Astrocyte of the spinal cord (primary cell): ENCODE measurements at regions not wholly inside any gene's neighbourhood (a gene's known extent, or its start where the extent isn't known, plus 50 kb on each side); places are given as distances from the start of the nearest gene placed in this dataset.

Experiments used
- DNase-seq: peaks from one replicate; pipeline ENCODE4 v3.0.0; 2011; ENCODE audit warnings: low read depth, low spot score
- H3K4me3 ChIP-seq: 2 replicates; pipeline ENCODE4 v1.5.1; 2011; ENCODE audit warnings: low read depth, mild to moderate bottlenecking, low read length, moderate library complexity
- CTCF ChIP-seq: IDR thresholded peaks from 2 replicates; pipeline ENCODE4 v1.5.1; 2012; ENCODE audit warnings: low read depth, mild to moderate bottlenecking, low read length, inconsistent platforms
- in situ Hi-C: cut with HindIII; loops from 2 replicates; pipeline ENCODE4 v1.10.0; 2017; ENCODE audit warnings: low sequenced_read_pairs

GRCh38 chr3:148214705-148215104, 483.0 kb upstream of the AGTR1 start:
- in situ Hi-C loops = no loop called here
- no peak for TF ChIP-seq CTCF
- H3K4me3 ChIP-seq = no peak overlapping the region
- DNase-seq = no peak

GRCh38 chr3:148217317-148217716, 480.4 kb upstream of the AGTR1 start:
- no peak for DNase-seq
- TF ChIP-seq CTCF = no peak
- in situ Hi-C loops = no loop called here
- H3K4me3 ChIP-seq = no peak overlapping the region

GRCh38 chr3:148218222-148218621, 479.5 kb upstream of the AGTR1 start:
- no peak for DNase-seq
- no peak overlapping the region for H3K4me3 ChIP-seq
- in situ Hi-C loops = no loop called here
- no peak for TF ChIP-seq CTCF

- in situ Hi-C loops = no loop called here
- no peak overlapping the region for H3K4me3 ChIP-seq
- no peak for TF ChIP-seq CTCF
- DNase-seq = no peak
Measured at GRCh38 chr3:148219999-148220398, 477.7 kb upstream of the AGTR1 start.

GRCh38 chr3:148221303-148221702, 476.4 kb upstream of the AGTR1 start:
- H3K4me3 ChIP-seq = no peak overlapping the region
- no peak for TF ChIP-seq CTCF
- in situ Hi-C loops = no loop called here
- no peak for DNase-seq

GRCh38 chr3:148223266-148223665, 474.4 kb upstream of the AGTR1 start:
- no peak for TF ChIP-seq CTCF
- in situ Hi-C loops = no loop called here
- H3K4me3 ChIP-seq = no peak overlapping the region
- DNase-seq = peak; percentile 88

- in situ Hi-C loops = no loop called here
- no peak for DNase-seq
- no peak for TF ChIP-seq CTCF
- H3K4me3 ChIP-seq = no peak overlapping the region
Measured at GRCh38 chr3:148226246-148226645, 471.5 kb upstream of the AGTR1 start.
